H1 (cell line): ENCODE measurements at regions not wholly inside any gene's neighbourhood (a gene's known extent, or its start where the extent isn't known, plus 50 kb on each side); places are given as distances from the start of the nearest gene placed in this dataset.

Experiments
- CTCF ChIA-PET: fragments of 300-600 bp; sonication (Branson Sonifier 250); formaldehyde crosslinking; loops from one replicate; lab custom pipeline; 2021; ENCODE audit not compliant: partially characterized antibody; lab: Charles Lee
- POLR2A ChIA-PET: fragments of 300-600 bp; sonication (Branson Sonifier 250); formaldehyde crosslinking; loops from one replicate; lab custom pipeline; 2021; ENCODE audit warnings: inconsistent platforms; ENCODE audit not compliant: partially characterized antibody; lab: Charles Lee
- DNase-seq, 2 experiments: peaks; one replicate each; pipeline versions ENCODE4 v3.0.0 to v3.0.0-alpha.2; 2010 to 2022; ENCODE audit warnings: low spot score in 2 of 2, low read depth in 1 of 2, mixed read lengths in 1 of 2
- FAIRE-seq: peaks from 2 replicates; lab custom pipeline; 2011; peaks lifted over from hg19 to GRCh38; lab: Jason Lieb, UNC
- H2AFZ ChIP-seq: 2 replicates; pipeline ENCODE4 v1.8.1; 2012; ENCODE audit warnings: low read length, inconsistent platforms
- H2AK5ac ChIP-seq: 2 replicates; pipeline ENCODE4 v1.6.1; 2013; ENCODE audit warnings: low read depth, low read length
- H2BK120ac ChIP-seq: replicated peaks from 2 replicates; pipeline ENCODE3; 2013; ENCODE audit warnings: low read depth, low read length, inconsistent platforms
- H2BK12ac ChIP-seq: 2 replicates; pipeline ENCODE4 v1.6.1; 2013; ENCODE audit warnings: low read depth, low read length
- H2BK15ac ChIP-seq: 2 replicates; pipeline ENCODE4 v1.6.1; 2013; ENCODE audit warnings: low read length
- H2BK20ac ChIP-seq: 2 replicates; pipeline ENCODE4 v1.6.1; 2013; ENCODE audit warnings: low read length
- H2BK5ac ChIP-seq: 2 replicates; pipeline ENCODE4 v1.6.1; 2013; ENCODE audit warnings: low read depth, low read length
- H3K14ac ChIP-seq: 2 replicates; pipeline ENCODE4 v1.6.1; 2013; ENCODE audit warnings: inconsistent platforms; ENCODE audit not compliant: insufficient read length
- H3K18ac ChIP-seq: 2 replicates; pipeline ENCODE4 v1.6.1; 2013; ENCODE audit warnings: low read length; ENCODE audit errors: extremely low read depth
- H3K23ac ChIP-seq: 2 replicates; pipeline ENCODE4 v1.6.1; 2013; ENCODE audit warnings: inconsistent platforms; ENCODE audit not compliant: insufficient read length
- H3K23me2 ChIP-seq: 2 replicates; pipeline ENCODE4 v1.6.1; 2013; ENCODE audit warnings: low read depth, low read length
- H3K27ac ChIP-seq: 2 replicates; pipeline ENCODE4 v1.6.1; 2011; ENCODE audit warnings: low read depth, low read length, inconsistent platforms
- H3K27me3 ChIP-seq, 4 experiments: replicated peaks in 1 of 4; 1 replicate in 1 of 4; 2 replicates in 3 of 4; pipeline versions ENCODE4 v1.6.1 to v1.8.1; 2011 to 2013; ENCODE audit warnings: low read length in 3 of 4, mild to moderate bottlenecking in 3 of 4, inconsistent platforms in 2 of 4, mixed read lengths in 2 of 4, moderate library complexity in 1 of 4; ENCODE audit not compliant: control insufficient read depth in 3 of 4, insufficient read depth in 3 of 4; ENCODE audit errors: extremely low read depth in 1 of 4
- H3K36me3 ChIP-seq, 4 experiments: 2 replicates each; pipeline versions ENCODE4 v1.6.1 to v1.8.1; 2011 to 2013; ENCODE audit warnings: mild to moderate bottlenecking in 4 of 4, low read length in 3 of 4, moderate library complexity in 2 of 4, control low read depth in 1 of 4, inconsistent platforms in 1 of 4; ENCODE audit not compliant: insufficient read depth in 4 of 4, control insufficient read depth in 2 of 4
- H3K4ac ChIP-seq: replicated peaks from 2 replicates; pipeline ENCODE3; 2013; ENCODE audit warnings: low read length, low read depth, mixed read lengths, inconsistent platforms; ENCODE audit not compliant: insufficient read length
- H3K4me1 ChIP-seq, 4 experiments: replicated peaks in 1 of 4; 1 replicate in 1 of 4; 2 replicates in 3 of 4; pipeline versions ENCODE4 v1.6.1 to v1.8.1; 2011 to 2013; ENCODE audit warnings: low read length in 3 of 4, inconsistent platforms in 2 of 4, mixed read lengths in 1 of 4; ENCODE audit not compliant: insufficient read depth in 4 of 4, control insufficient read depth in 3 of 4
- H3K4me2 ChIP-seq, 2 experiments: 2 replicates each; pipeline versions ENCODE4 v1.6.1 to v1.8.1; 2011 to 2013; ENCODE audit warnings: low read depth in 2 of 2, low read length in 2 of 2, control low read depth in 1 of 2, inconsistent platforms in 1 of 2, mild to moderate bottlenecking in 1 of 2; ENCODE audit not compliant: insufficient read depth in 1 of 2
- H3K4me3 ChIP-seq, 4 experiments: fragments of 200-600, 300-600 bp in 1 of 4; sonication (generic), shearing (Covaris generic), sonication (Bioruptor Twin) in 1 of 4; 2 replicates each; pipeline versions ENCODE4 v1.5.1 to v1.8.1; 2011 to 2016; ENCODE audit warnings: low read length in 4 of 4, low read depth in 3 of 4, control low read depth in 2 of 4, inconsistent platforms in 2 of 4, mild to moderate bottlenecking in 2 of 4, mixed read lengths in 1 of 4, moderate library complexity in 1 of 4; ENCODE audit not compliant: insufficient read depth in 2 of 4; ENCODE audit errors: extremely low read depth in 1 of 4
- H3K56ac ChIP-seq: replicated peaks from 2 replicates; pipeline ENCODE3; 2013; ENCODE audit warnings: low read depth, mild to moderate bottlenecking, mixed read lengths, low read length, inconsistent platforms; ENCODE audit not compliant: insufficient read length
- H3K79me1 ChIP-seq: 2 replicates; pipeline ENCODE4 v1.6.1; 2013; ENCODE audit warnings: low read depth, low read length, control low read depth
- H3K79me2 ChIP-seq, 2 experiments: 2 replicates each; pipeline versions ENCODE4 v1.6.1 to v1.8.1; 2012 to 2013; ENCODE audit warnings: low read length in 2 of 2, mild to moderate bottlenecking in 2 of 2, inconsistent platforms in 1 of 2; ENCODE audit not compliant: insufficient read depth in 2 of 2, control insufficient read depth in 1 of 2
- H3K9ac ChIP-seq, 4 experiments: replicated peaks in 1 of 4; 1 replicate in 1 of 4; 2 replicates in 3 of 4; pipeline versions ENCODE4 v1.6.1 to v1.8.1; 2011 to 2013; ENCODE audit warnings: low read depth in 3 of 4, low read length in 3 of 4, control low read depth in 2 of 4, mild to moderate bottlenecking in 2 of 4, moderate library complexity in 2 of 4, inconsistent platforms in 1 of 4; ENCODE audit errors: extremely low read depth in 1 of 4
- H3K9me3 ChIP-seq, 2 experiments: 2 replicates each; pipeline versions ENCODE4 v1.6.1 to v1.8.1; 2012 to 2013; ENCODE audit warnings: mild to moderate bottlenecking in 2 of 2, moderate library complexity in 2 of 2, control low read depth in 1 of 2, inconsistent platforms in 1 of 2, low read depth in 1 of 2, low read length in 1 of 2, mixed read lengths in 1 of 2; ENCODE audit not compliant: insufficient read depth in 2 of 2
- H4K20me1 ChIP-seq, 2 experiments: replicated peaks in 1 of 2; 2 replicates each; pipeline versions ENCODE3 to v1.8.1; 2011 to 2013; ENCODE audit warnings: inconsistent platforms in 2 of 2, low read length in 2 of 2, mild to moderate bottlenecking in 1 of 2; ENCODE audit not compliant: insufficient read depth in 2 of 2, control insufficient read depth in 1 of 2
- H4K5ac ChIP-seq: 2 replicates; pipeline ENCODE4 v1.6.1; 2013; ENCODE audit warnings: low read length, low read depth, mixed read lengths, inconsistent platforms; ENCODE audit not compliant: insufficient read length
- H4K8ac ChIP-seq: 2 replicates; pipeline ENCODE4 v1.8.0; 2013; ENCODE audit warnings: mild to moderate bottlenecking, moderate library complexity, low read length, inconsistent platforms; ENCODE audit not compliant: insufficient read depth; ENCODE audit errors: extremely low read depth
- H4K91ac ChIP-seq: replicated peaks from 2 replicates; pipeline ENCODE3; 2013; ENCODE audit warnings: low read length, mixed read lengths, inconsistent platforms; ENCODE audit not compliant: insufficient read length
- CBX5 ChIP-seq: fragments of 300-800, 300-1000 bp; sonication (generic); IDR thresholded peaks from 2 replicates; pipeline ENCODE4 v1.7.1; 2016; ENCODE audit warnings: antibody characterized with exemption, low read length, low read depth
- CBX8 ChIP-seq: fragments of 300-800, 300-1000 bp; sonication (generic); IDR thresholded peaks from 2 replicates; pipeline ENCODE4 v1.7.1; 2016; ENCODE audit warnings: low read depth, low read length, borderline replicate concordance
- EZH2 ChIP-seq: fragments of 200-600 bp; sonication (generic); IDR thresholded peaks from 2 replicates; pipeline ENCODE4 v1.7.1; 2012; ENCODE audit warnings: low read depth, mild to moderate bottlenecking, moderate library complexity, low read length, inconsistent platforms; ENCODE audit not compliant: severe bottlenecking
- JUN ChIP-seq: IDR thresholded peaks from 2 replicates; pipeline ENCODE4 v1.6.1; 2011; ENCODE audit warnings: low read depth, mild to moderate bottlenecking, improper control_type of control experiment, low read length
- KDM4A ChIP-seq: IDR thresholded peaks from one replicate; pipeline ENCODE4 v1.7.1; 2012; ENCODE audit warnings: low read depth, mild to moderate bottlenecking, moderate library complexity, low read length, inconsistent platforms; ENCODE audit not compliant: severe bottlenecking
- RBBP5 ChIP-seq: IDR thresholded peaks from 2 replicates; pipeline ENCODE4 v1.7.1; 2012; ENCODE audit warnings: low read depth, mild to moderate bottlenecking, inconsistent platforms, low read length, moderate library complexity, borderline replicate concordance
- SIX5 ChIP-seq: IDR thresholded peaks from 2 replicates; pipeline ENCODE4 v1.6.1; 2011; ENCODE audit warnings: mild to moderate bottlenecking, low read depth, low read length
- SP1 ChIP-seq: IDR thresholded peaks from 2 replicates; pipeline ENCODE4 v1.6.1; 2011; ENCODE audit warnings: low read depth, low read length
- SP2 ChIP-seq: IDR thresholded peaks from 2 replicates; pipeline ENCODE4 v1.6.1; 2012; ENCODE audit warnings: mild to moderate bottlenecking, low read length, inconsistent platforms
- TAF1 ChIP-seq: IDR thresholded peaks from 2 replicates; pipeline ENCODE4 v1.6.1; 2011; ENCODE audit warnings: mild to moderate bottlenecking, low read depth, low read length
- YY1 ChIP-seq: IDR thresholded peaks from 2 replicates; pipeline ENCODE4 v1.6.1; 2011; ENCODE audit warnings: low read depth, mild to moderate bottlenecking, low read length
- WGBS, 2 experiments: shearing (Covaris generic) in 1 of 2; methylation state at CpG; one replicate each; pipeline versions ENCODE4 v1.1.6 to v1.1.7; 2013 to 2015; ENCODE audit warnings: low lambda C conversion rate in 2 of 2, mixed read lengths in 2 of 2, inconsistent platforms in 1 of 2, low coverage in 1 of 2, missing lambda C conversion rate in 1 of 2; ENCODE audit not compliant: insufficient replicate concordance in 2 of 2, insufficient coverage in 1 of 2, insufficient read length in 1 of 2; ENCODE audit errors: extremely low coverage in 1 of 2, missing lambda C conversion rate in 1 of 2; 5-methylcytosine and 5-hydroxymethylcytosine counted together
- TF ChIP-seq, protein P1 (sequence below): IDR thresholded peaks from 2 replicates; pipeline ENCODE4 v1.6.1; 2011; ENCODE audit warnings: low read length, improper control_type of control experiment
- TF ChIP-seq, protein P2 (sequence below): IDR thresholded peaks from 2 replicates; pipeline ENCODE4 v1.6.1; 2012; ENCODE audit warnings: low read length, inconsistent platforms

DNA sequence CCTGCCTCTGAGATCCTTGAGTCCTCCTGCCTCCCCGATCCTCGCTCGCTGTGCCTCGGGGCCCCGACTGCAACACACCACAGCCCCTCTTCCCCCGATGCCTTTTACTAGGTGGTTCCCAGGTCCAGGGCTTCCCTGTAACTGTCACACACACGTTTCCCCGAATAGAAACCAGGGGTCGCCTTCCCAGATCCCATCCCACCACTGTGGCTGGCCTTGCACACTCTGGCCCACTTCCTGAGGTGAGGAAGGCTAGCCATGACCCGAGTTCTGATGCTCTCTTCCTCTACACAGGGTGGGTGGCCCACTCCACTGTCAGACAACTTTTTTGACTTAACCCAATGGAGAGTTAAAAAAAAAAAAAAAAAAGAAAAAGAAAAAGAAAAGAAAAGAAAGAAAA, 139.6 kb upstream of the ASB18 start:
- no peaks in the 10 kb centered on the region for H3K27me3 ChIP-seq
- H4K5ac ChIP-seq = no peak overlapping the region
- H2BK5ac ChIP-seq = no peak overlapping the region
- POLR2A ChIA-PET = no interaction called here
- no peak overlapping the region for H2BK12ac ChIP-seq
- DNase-seq (no peak), FAIRE-seq (no peak)
- H4K20me1 ChIP-seq = no peaks in the 10 kb centered on the region
- H3K27ac ChIP-seq = no peak overlapping the region
- H3K4ac ChIP-seq = no peak overlapping the region
- 89% methylated on average over 10 of the region's 10 CpGs; no CpG with 5 or more reads in 1 of the 2 experiments for WGBS, 2 experiments
- H3K4me3 ChIP-seq = no peak overlapping the region
- H4K8ac ChIP-seq = no peak overlapping the region
- no peak overlapping the region for H2BK15ac ChIP-seq
- H3K9me3 ChIP-seq = peaks cover 1 to 6% of the 10 kb centered on the region in 2 experiments; a peak in 2 of 4 replicates
- no peak overlapping the region for H3K18ac ChIP-seq
- H3K4me1 ChIP-seq = peaks cover 0 to 7% (median 3%) of the 10 kb centered on the region in 4 experiments; a peak in 3 of 7 replicates
- CTCF ChIA-PET = interaction anchor here (2.1 kb wide), 1 partner anchor 110 kb away, joined by 6 read pairs; no protein-coding TSS in a partner anchor
- H3K36me3 ChIP-seq = no peaks in the 10 kb centered on the region
- H3K9ac ChIP-seq = no peak overlapping the region
- no peak overlapping the region for H2BK120ac ChIP-seq
- no peak overlapping the region for H2AK5ac ChIP-seq
- no peak overlapping the region for H3K56ac ChIP-seq
- no peaks in the 10 kb centered on the region for H3K79me1 ChIP-seq
- no peaks in the 10 kb centered on the region for H3K79me2 ChIP-seq
- H4K91ac ChIP-seq = no peak overlapping the region
- no peak overlapping the region for H3K23ac ChIP-seq
- no peak overlapping the region for H2AFZ ChIP-seq
- H3K4me2 ChIP-seq = no peak overlapping the region
- H3K14ac ChIP-seq = no peak overlapping the region
- no peak overlapping the region for H2BK20ac ChIP-seq
- no peaks in the 10 kb centered on the region for H3K23me2 ChIP-seq
- TF ChIP-seq EZH2 (no peak), KDM4A (no peak), CBX8 (no peak), YY1 (no peak), JUN (no peak), TAF1 (no peak), RBBP5 (no peak), CBX5 (no peak), SP1 (no peak), SP2 (no peak), SIX5 (no peak)
- TF ChIP-seq, protein P1, sequence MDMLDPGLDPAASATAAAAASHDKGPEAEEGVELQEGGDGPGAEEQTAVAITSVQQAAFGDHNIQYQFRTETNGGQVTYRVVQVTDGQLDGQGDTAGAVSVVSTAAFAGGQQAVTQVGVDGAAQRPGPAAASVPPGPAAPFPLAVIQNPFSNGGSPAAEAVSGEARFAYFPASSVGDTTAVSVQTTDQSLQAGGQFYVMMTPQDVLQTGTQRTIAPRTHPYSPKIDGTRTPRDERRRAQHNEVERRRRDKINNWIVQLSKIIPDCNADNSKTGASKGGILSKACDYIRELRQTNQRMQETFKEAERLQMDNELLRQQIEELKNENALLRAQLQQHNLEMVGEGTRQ = no peak
- TF ChIP-seq, protein P2, sequence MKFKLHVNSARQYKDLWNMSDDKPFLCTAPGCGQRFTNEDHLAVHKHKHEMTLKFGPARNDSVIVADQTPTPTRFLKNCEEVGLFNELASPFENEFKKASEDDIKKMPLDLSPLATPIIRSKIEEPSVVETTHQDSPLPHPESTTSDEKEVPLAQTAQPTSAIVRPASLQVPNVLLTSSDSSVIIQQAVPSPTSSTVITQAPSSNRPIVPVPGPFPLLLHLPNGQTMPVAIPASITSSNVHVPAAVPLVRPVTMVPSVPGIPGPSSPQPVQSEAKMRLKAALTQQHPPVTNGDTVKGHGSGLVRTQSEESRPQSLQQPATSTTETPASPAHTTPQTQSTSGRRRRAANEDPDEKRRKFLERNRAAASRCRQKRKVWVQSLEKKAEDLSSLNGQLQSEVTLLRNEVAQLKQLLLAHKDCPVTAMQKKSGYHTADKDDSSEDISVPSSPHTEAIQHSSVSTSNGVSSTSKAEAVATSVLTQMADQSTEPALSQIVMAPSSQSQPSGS = no peak
